SIG-M5 (cell line): ENCODE measurements at regions not wholly inside any gene's neighbourhood (a gene's known extent, or its start where the extent isn't known, plus 50 kb on each side); places are given as distances from the start of the nearest gene placed in this dataset.
"Not testable (repeated sequence)": the region's sequence is repeated elsewhere in the genome, so short reads cannot be mapped to it uniquely, and the experiment has no call there.

ENCODE experiments used
- DNase-seq: peaks from one replicate; lab custom pipeline; 2025; lab: John Stamatoyannopoulos, UW

- DNase-seq: no peak
These were observed 1100.7 kb upstream of the MIR17HG start for GRCh38 chr13:90246687-90247345.

- no peak for DNase-seq
These were observed 1093.7 kb upstream of the MIR17HG start for GRCh38 chr13:90253806-90254205.

- no peak for DNase-seq
These were observed 1093.0 kb upstream of the MIR17HG start for GRCh38 chr13:90254437-90254836.

- DNase-seq: no peak
These were observed 1090.7 kb upstream of the MIR17HG start for GRCh38 chr13:90256746-90257145.

GRCh38 chr13:90258129-90258528, 1089.4 kb upstream of the MIR17HG start:
- no peak for DNase-seq

- DNase-seq: no peak
These were observed 1086.1 kb upstream of the MIR17HG start for GRCh38 chr13:90261343-90261742.

- no peak for DNase-seq
These were observed 1077.3 kb upstream of the MIR17HG start for GRCh38 chr13:90270226-90270625.

- DNase-seq: no peak
These were observed 1075.1 kb upstream of the MIR17HG start for GRCh38 chr13:90272356-90272755.

GRCh38 chr13:90276216-90276615, 1071.3 kb upstream of the MIR17HG start:
- no peak for DNase-seq

- DNase-seq: not testable (repeated sequence)
These were observed 1069.3 kb upstream of the MIR17HG start for GRCh38 chr13:90278231-90278630.

GRCh38 chr13:90281709-90282108, 1065.8 kb upstream of the MIR17HG start:
- no peak for DNase-seq

- no peak for DNase-seq
These were observed 1060.0 kb upstream of the MIR17HG start for GRCh38 chr13:90287521-90287920.

- DNase-seq: no peak
These were observed 1053.6 kb upstream of the MIR17HG start for GRCh38 chr13:90293793-90294361.

- no peak for DNase-seq
These were observed 1048.2 kb upstream of the MIR17HG start for GRCh38 chr13:90299238-90299637.

- no peak for DNase-seq
These were observed 1047.5 kb upstream of the MIR17HG start for GRCh38 chr13:90300015-90300414.

GRCh38 chr13:90302107-90302506, 1045.4 kb upstream of the MIR17HG start:
- no peak for DNase-seq

- no peak for DNase-seq
These were observed 1041.7 kb upstream of the MIR17HG start for GRCh38 chr13:90305796-90306195.

- no peak for DNase-seq
These were observed 1040.4 kb upstream of the MIR17HG start for GRCh38 chr13:90307136-90307535.

GRCh38 chr13:90308249-90308648, 1039.2 kb upstream of the MIR17HG start:
- no peak for DNase-seq

- DNase-seq: no peak
These were observed 1035.6 kb upstream of the MIR17HG start for GRCh38 chr13:90311929-90312328.

GRCh38 chr13:90315061-90315460, 1032.4 kb upstream of the MIR17HG start:
- DNase-seq: no peak

GRCh38 chr13:90320664-90321063, 1026.8 kb upstream of the MIR17HG start:
- DNase-seq: no peak

- no peak for DNase-seq
These were observed 1026.1 kb upstream of the MIR17HG start for GRCh38 chr13:90321281-90321931.

GRCh38 chr13:90329641-90330040, 1017.8 kb upstream of the MIR17HG start:
- no peak for DNase-seq
